Stimulated activated CD8-positive, alpha-beta memory T cell treated with anti-CD3 and anti-CD28 coated beads, Interleukin-15, amount 100 ng/mL, for 48 hours (primary cell): ENCODE measurements at regions not wholly inside any gene's neighbourhood (a gene's known extent, or its start where the extent isn't known, plus 50 kb on each side); places are given as distances from the start of the nearest gene placed in this dataset.
A peak's percentile ranks its signal among the peaks of the same experiment; 100 is the strongest.

Experiments used
- DNase-seq, 2 donors: peaks; one replicate each; pipeline ENCODE4 v3.0.0-alpha.2; 2020; ENCODE audit warnings: low read depth in 2 of 2

GRCh38 chr14:22099942-22100763 lies 426.5 kb upstream of the OR4E1 start:
- peak in 1 of 2 donors; percentile 20 for DNase-seq

- no peak for DNase-seq
These were observed 424.8 kb upstream of the OR4E1 start for GRCh38 chr14:22098435-22098834.

GRCh38 chr14:22097586-22098292 lies 424.1 kb upstream of the OR4E1 start:
- DNase-seq: no peak

- DNase-seq: no peak
These were observed 423.5 kb upstream of the OR4E1 start for GRCh38 chr14:22097072-22097471.

GRCh38 chr14:22096514-22096895 lies 422.9 kb upstream of the OR4E1 start:
- DNase-seq: no peak

GRCh38 chr14:22095860-22096513 lies 422.4 kb upstream of the OR4E1 start:
- DNase-seq: no peak

GRCh38 chr14:22089940-22090339 lies 416.3 kb upstream of the OR4E1 start:
- no peak for DNase-seq

- no peak for DNase-seq
These were observed 415.2 kb upstream of the OR4E1 start for GRCh38 chr14:22088614-22089342.

- no peak for DNase-seq
These were observed 412.5 kb upstream of the OR4E1 start for GRCh38 chr14:22086131-22086530.

- no peak for DNase-seq
These were observed 411.0 kb upstream of the OR4E1 start for GRCh38 chr14:22084393-22085281.

GRCh38 chr14:22081337-22081736 lies 407.7 kb upstream of the OR4E1 start:
- no peak for DNase-seq

GRCh38 chr14:22079766-22080165 lies 406.1 kb upstream of the OR4E1 start:
- DNase-seq: no peak

GRCh38 chr14:22073801-22074200 lies 400.2 kb upstream of the OR4E1 start:
- DNase-seq: no peak

- DNase-seq: no peak
These were observed 397.4 kb upstream of the OR4E1 start for GRCh38 chr14:22071006-22071405.

- DNase-seq: peak in 1 of 2 donors; percentile 21
These were observed 396.7 kb upstream of the OR4E1 start for GRCh38 chr14:22070119-22070982.

- DNase-seq: no peak
These were observed 391.7 kb upstream of the OR4E1 start for GRCh38 chr14:22065347-22065746.

GRCh38 chr14:22059201-22059600 lies 385.6 kb upstream of the OR4E1 start:
- DNase-seq: no peak

- no peak for DNase-seq
These were observed 379.2 kb upstream of the OR4E1 start for GRCh38 chr14:22052795-22053194.

GRCh38 chr14:22047115-22047514 lies 373.5 kb upstream of the OR4E1 start:
- DNase-seq: no peak

GRCh38 chr14:22046063-22046462 lies 372.4 kb upstream of the OR4E1 start:
- DNase-seq: no peak
